MM.1S (cell line): ENCODE measurements at regions not wholly inside any gene's neighbourhood (a gene's known extent, or its start where the extent isn't known, plus 50 kb on each side); places are given as distances from the start of the nearest gene placed in this dataset.

Source experiments
- DNase-seq: peaks from one replicate; pipeline ENCODE4 v3.0.0-alpha.2; 2015
- H2AFZ ChIP-seq: fragments of 300-600 bp; sonication (generic); 2 replicates; pipeline ENCODE4 v1.6.0; 2016; ENCODE audit warnings: antibody characterized with exemption, low read length
- H3F3A ChIP-seq: fragments of 300-600 bp; sonication (generic); 2 replicates; pipeline ENCODE4 v1.6.1; 2016; ENCODE audit warnings: mild to moderate bottlenecking, antibody characterized with exemption, low read length, moderate library complexity, mixed read lengths; ENCODE audit not compliant: insufficient read depth
- H3K27ac ChIP-seq: fragments of 300-600 bp; sonication (generic); 2 replicates; pipeline ENCODE4 v1.5.1; 2016; ENCODE audit warnings: mild to moderate bottlenecking, low read length
- H3K27me3 ChIP-seq: fragments of 300-600 bp; sonication (generic); replicated peaks from 2 replicates; pipeline ENCODE4 v1.6.0; 2016; ENCODE audit warnings: low read length; ENCODE audit not compliant: insufficient read depth
- H3K36me3 ChIP-seq: fragments of 300-600 bp; sonication (generic); replicated peaks from 2 replicates; pipeline ENCODE4 v1.6.1; 2016; ENCODE audit warnings: mild to moderate bottlenecking, low read length, mixed read lengths; ENCODE audit not compliant: insufficient read depth
- H3K4me1 ChIP-seq: fragments of 300-600 bp; sonication (generic); 2 replicates; pipeline ENCODE4 v1.6.1; 2016; ENCODE audit warnings: low read length, mixed read lengths
- H3K4me2 ChIP-seq: fragments of 300-600 bp; sonication (generic); 2 replicates; pipeline ENCODE4 v1.6.0; 2016; ENCODE audit warnings: low read depth, low read length
- H3K4me3 ChIP-seq: fragments of 300-600 bp; sonication (generic); 2 replicates; pipeline ENCODE4 v1.5.1; 2016; ENCODE audit warnings: low read length, mixed read lengths
- H3K79me2 ChIP-seq: fragments of 300-600 bp; sonication (generic); 2 replicates; pipeline ENCODE4 v1.6.1; 2016; ENCODE audit warnings: mixed run types, low read length, mixed read lengths
- H3K9ac ChIP-seq: fragments of 300-600 bp; sonication (generic); 2 replicates; pipeline ENCODE4 v1.6.1; 2016; ENCODE audit warnings: low read length, mixed read lengths
- H3K9me2 ChIP-seq: fragments of 300-600 bp; sonication (generic); replicated peaks from 2 replicates; pipeline ENCODE4 v1.6.1; 2016; ENCODE audit warnings: mild to moderate bottlenecking, low read length, mixed read lengths; ENCODE audit not compliant: insufficient read depth
- H3K9me3 ChIP-seq: fragments of 300-600 bp; sonication (generic); replicated peaks from 2 replicates; pipeline ENCODE4 v1.6.1; 2016; ENCODE audit warnings: mild to moderate bottlenecking, low read length, mixed read lengths; ENCODE audit not compliant: insufficient read depth
- H4K20me1 ChIP-seq: fragments of 300-600 bp; sonication (generic); 2 replicates; pipeline ENCODE4 v1.6.1; 2016; ENCODE audit warnings: mild to moderate bottlenecking, low read length, moderate library complexity, mixed read lengths; ENCODE audit not compliant: insufficient read depth
- EZH2 ChIP-seq: fragments of 300-600 bp; sonication (generic); optimal IDR thresholded peaks from 2 replicates; pipeline ENCODE3; 2017; ENCODE audit warnings: low read depth, mild to moderate bottlenecking, antibody characterized with exemption, low read length, mixed read lengths
- EZH2phosphoT487 ChIP-seq: fragments of 300-600 bp; sonication (generic); IDR thresholded peaks from 2 replicates; pipeline ENCODE4 v1.6.1; 2018; ENCODE audit warnings: antibody characterized with exemption, low read length
- TF ChIP-seq, protein P1 (sequence below): fragments of 300-600 bp; sonication (generic); IDR thresholded peaks from 2 replicates; pipeline ENCODE4 v1.5.1; 2016; ENCODE audit warnings: antibody characterized with exemption, low read length, mixed read lengths

DNA sequence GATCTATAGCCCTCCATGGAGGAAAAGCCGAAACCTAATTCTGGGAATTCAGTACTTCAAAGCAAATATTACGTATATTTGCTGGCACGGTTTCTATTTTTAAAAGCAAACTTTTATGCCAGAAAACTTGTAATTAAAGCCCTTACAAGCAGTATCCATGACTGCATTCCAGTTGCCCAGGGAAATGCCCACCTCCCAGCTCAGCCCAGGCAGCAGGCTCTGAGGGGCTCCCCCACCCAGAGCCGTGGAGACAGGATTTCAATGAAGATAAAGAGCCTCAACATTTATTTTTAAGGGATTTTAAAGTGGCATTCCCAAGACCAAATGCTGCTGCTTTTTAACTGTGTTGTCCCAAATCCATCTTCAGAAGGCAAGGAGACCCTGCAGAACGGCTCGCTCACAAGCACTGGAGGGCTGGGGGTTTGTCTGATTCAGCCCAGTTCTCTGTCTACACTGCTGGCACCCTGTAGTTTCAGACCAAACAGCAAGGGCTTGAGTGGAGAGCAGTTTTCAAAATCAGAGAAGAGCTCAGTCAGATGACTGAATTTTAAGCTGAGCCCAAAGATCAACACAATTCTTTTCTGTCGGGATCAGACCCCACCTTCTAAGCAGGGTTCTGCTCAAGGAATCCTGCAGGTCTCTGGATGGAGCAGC lies 105.1 kb downstream of the KCNF1 start:
- Histone ChIP-seq H3K9me3 (no peaks in the 10 kb centered on the region), H3K4me1 (no peaks in the 10 kb centered on the region), H2AFZ (no peak overlapping the region), H3K27ac (no peak overlapping the region), H3K9ac (no peak overlapping the region), H3K4me2 (no peak overlapping the region), H3K36me3 (no peaks in the 10 kb centered on the region), H3F3A (no peaks in the 10 kb centered on the region), H3K27me3 (no peaks in the 10 kb centered on the region), H3K4me3 (no peak overlapping the region), H3K9me2 (no peaks in the 10 kb centered on the region), H4K20me1 (no peaks in the 10 kb centered on the region), H3K79me2 (no peaks in the 10 kb centered on the region)
- no peak for DNase-seq
- TF ChIP-seq EZH2phosphoT487 (no peak), EZH2 (no peak)
- TF ChIP-seq, protein P1, sequence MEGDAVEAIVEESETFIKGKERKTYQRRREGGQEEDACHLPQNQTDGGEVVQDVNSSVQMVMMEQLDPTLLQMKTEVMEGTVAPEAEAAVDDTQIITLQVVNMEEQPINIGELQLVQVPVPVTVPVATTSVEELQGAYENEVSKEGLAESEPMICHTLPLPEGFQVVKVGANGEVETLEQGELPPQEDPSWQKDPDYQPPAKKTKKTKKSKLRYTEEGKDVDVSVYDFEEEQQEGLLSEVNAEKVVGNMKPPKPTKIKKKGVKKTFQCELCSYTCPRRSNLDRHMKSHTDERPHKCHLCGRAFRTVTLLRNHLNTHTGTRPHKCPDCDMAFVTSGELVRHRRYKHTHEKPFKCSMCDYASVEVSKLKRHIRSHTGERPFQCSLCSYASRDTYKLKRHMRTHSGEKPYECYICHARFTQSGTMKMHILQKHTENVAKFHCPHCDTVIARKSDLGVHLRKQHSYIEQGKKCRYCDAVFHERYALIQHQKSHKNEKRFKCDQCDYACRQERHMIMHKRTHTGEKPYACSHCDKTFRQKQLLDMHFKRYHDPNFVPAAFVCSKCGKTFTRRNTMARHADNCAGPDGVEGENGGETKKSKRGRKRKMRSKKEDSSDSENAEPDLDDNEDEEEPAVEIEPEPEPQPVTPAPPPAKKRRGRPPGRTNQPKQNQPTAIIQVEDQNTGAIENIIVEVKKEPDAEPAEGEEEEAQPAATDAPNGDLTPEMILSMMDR, result no peak

DNA sequence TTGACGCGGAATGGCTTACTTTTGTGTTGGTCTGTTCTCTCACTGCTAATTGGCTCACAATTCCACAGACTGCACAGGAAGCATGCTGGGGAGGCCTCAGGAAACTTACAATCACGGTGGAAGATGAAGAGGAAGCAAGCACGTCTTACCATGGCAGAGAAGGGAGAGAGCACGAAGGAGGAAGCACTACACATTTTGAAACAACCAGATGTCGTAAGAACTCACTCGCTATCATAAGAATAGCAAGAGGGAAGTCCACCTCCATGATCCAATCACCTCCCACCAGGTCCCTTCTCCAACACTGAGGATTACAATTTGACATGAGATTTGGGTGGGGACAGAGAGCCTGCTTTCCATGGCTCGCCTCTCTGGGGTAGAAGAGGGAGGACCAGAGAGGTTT lies 106.2 kb downstream of the KCNF1 start:
- no peaks in the 10 kb centered on the region for H3K9me3 ChIP-seq
- no peak for TF ChIP-seq EZH2phosphoT487
- TF ChIP-seq, protein P1, result no peak
- H2AFZ ChIP-seq, result no peak overlapping the region
- H3K79me2 ChIP-seq, result no peaks in the 10 kb centered on the region
- no peak overlapping the region for H3K27ac ChIP-seq
- no peaks in the 10 kb centered on the region for H3K36me3 ChIP-seq
- no peaks in the 10 kb centered on the region for H4K20me1 ChIP-seq
- no peak overlapping the region for H3K4me3 ChIP-seq
- no peak overlapping the region for H3K9ac ChIP-seq
- no peaks in the 10 kb centered on the region for H3K27me3 ChIP-seq
- DNase-seq, result no peak
- H3K4me1 ChIP-seq, result no peaks in the 10 kb centered on the region
- no peaks in the 10 kb centered on the region for H3K9me2 ChIP-seq
- no peak overlapping the region for H3K4me2 ChIP-seq
- no peaks in the 10 kb centered on the region for H3F3A ChIP-seq

DNA sequence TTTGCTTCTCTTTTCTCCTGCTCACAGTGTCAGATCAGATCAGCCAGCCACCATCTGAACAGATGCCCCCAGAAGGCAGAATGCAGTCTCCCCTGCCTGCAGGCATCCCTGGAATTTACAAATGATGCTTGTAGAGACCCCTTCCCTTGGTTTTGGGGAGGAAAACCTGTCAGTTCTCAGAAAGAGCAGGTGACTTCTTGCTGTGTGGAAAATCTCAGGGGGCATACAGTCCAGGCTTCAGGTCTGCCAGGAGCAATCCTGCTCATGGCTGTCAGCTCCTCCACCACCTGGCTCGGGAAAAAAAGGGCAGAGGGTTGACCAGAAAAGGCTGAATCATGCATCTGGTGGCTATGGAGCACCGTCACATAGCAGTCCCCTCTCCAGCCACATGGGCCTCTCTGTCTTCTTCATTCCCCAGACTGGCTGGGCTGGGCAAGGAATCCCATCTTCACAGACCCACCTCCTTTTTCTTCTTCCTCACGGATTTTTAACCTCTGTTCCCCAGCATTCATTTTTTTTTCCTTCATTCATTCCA lies 107.0 kb downstream of the KCNF1 start:
- H3K79me2 ChIP-seq, result no peaks in the 10 kb centered on the region
- H3K4me3 ChIP-seq, result no peak overlapping the region
- H3K4me2 ChIP-seq, result no peak overlapping the region
- no peaks in the 10 kb centered on the region for H3F3A ChIP-seq
- no peaks in the 10 kb centered on the region for H3K9me3 ChIP-seq
- no peaks in the 10 kb centered on the region for H3K27me3 ChIP-seq
- H2AFZ ChIP-seq, result no peak overlapping the region
- no peak overlapping the region for H3K27ac ChIP-seq
- H3K4me1 ChIP-seq, result no peaks in the 10 kb centered on the region
- H4K20me1 ChIP-seq, result no peaks in the 10 kb centered on the region
- no peak for TF ChIP-seq EZH2phosphoT487
- TF ChIP-seq, protein P1, result no peak
- no peak for TF ChIP-seq EZH2
- H3K9me2 ChIP-seq, result no peaks in the 10 kb centered on the region
- H3K9ac ChIP-seq, result no peak overlapping the region
- no peak for DNase-seq
- no peaks in the 10 kb centered on the region for H3K36me3 ChIP-seq
